HT1080 (cell line): ENCODE measurements at regions not wholly inside any gene's neighbourhood (a gene's known extent, or its start where the extent isn't known, plus 50 kb on each side); places are given as distances from the start of the nearest gene placed in this dataset.
A peak's percentile ranks its signal among the peaks of the same experiment; 100 is the strongest.

Experiments
- DNase-seq: peaks from one replicate; pipeline ENCODE4 v3.0.0-alpha.2; 2015; ENCODE audit warnings: low read depth

- DNase-seq: no peak
These were observed 265.5 kb downstream of the SKAP2 start for GRCh38 chr7:26598867-26599266.

- no peak for DNase-seq
These were observed 264.4 kb downstream of the SKAP2 start for GRCh38 chr7:26599982-26600381.

GRCh38 chr7:26600411-26600810 lies 264.0 kb downstream of the SKAP2 start:
- no peak for DNase-seq

- peak; percentile 96 for DNase-seq
These were observed 260.8 kb downstream of the SKAP2 start for GRCh38 chr7:26603631-26604030.

GRCh38 chr7:26608402-26608801 lies 256.0 kb downstream of the SKAP2 start:
- DNase-seq: no peak

GRCh38 chr7:26609082-26609481 lies 255.3 kb downstream of the SKAP2 start:
- DNase-seq: no peak

- no peak for DNase-seq
These were observed 254.9 kb downstream of the SKAP2 start for GRCh38 chr7:26609532-26609931.

GRCh38 chr7:26612742-26613141 lies 251.6 kb downstream of the SKAP2 start:
- DNase-seq: peak; percentile 38

- no peak for DNase-seq
These were observed 249.9 kb downstream of the SKAP2 start for GRCh38 chr7:26614503-26614902.

GRCh38 chr7:26616235-26616634 lies 248.2 kb downstream of the SKAP2 start:
- DNase-seq: peak; percentile 55

GRCh38 chr7:26617066-26617465 lies 247.3 kb downstream of the SKAP2 start:
- DNase-seq: no peak
